GM12878 (cell line): ENCODE measurements at regions not wholly inside any gene's neighbourhood (a gene's known extent, or its start where the extent isn't known, plus 50 kb on each side); places are given as distances from the start of the nearest gene placed in this dataset.

Experiments
- FOXK2 ChIP-seq: fragments of 450-650 bp; IDR thresholded peaks from 2 replicates; pipeline ENCODE4 v1.6.1; 2017; ENCODE audit warnings: mild to moderate bottlenecking, moderate library complexity
- MXI1 ChIP-seq: fragments of 150-350 bp; IDR thresholded peaks from 2 replicates; pipeline ENCODE4 v1.6.1; 2011; ENCODE audit warnings: low read depth, mild to moderate bottlenecking, inconsistent platforms, low read length, improper control_type of control experiment
- POLR2A ChIP-seq: IDR thresholded peaks from 2 replicates; pipeline ENCODE4 v1.6.1; 2011; ENCODE audit warnings: low read depth, mild to moderate bottlenecking, low read length
- TF ChIP-seq, protein P1 (sequence below), 3 experiments: IDR thresholded peaks in 2 of 3; conservative IDR thresholded peaks in 1 of 3; 2 replicates each; pipeline ENCODE4 v1.5.1; 2011; ENCODE audit warnings: low read depth in 3 of 3, low read length in 3 of 3, mild to moderate bottlenecking in 3 of 3, control low read depth in 2 of 3, moderate library complexity in 2 of 3, inconsistent platforms in 1 of 3, mixed read lengths in 1 of 3; ENCODE audit not compliant: control insufficient read depth in 2 of 3, insufficient read depth in 1 of 3; ENCODE audit errors: extremely low read depth in 1 of 3

DNA sequence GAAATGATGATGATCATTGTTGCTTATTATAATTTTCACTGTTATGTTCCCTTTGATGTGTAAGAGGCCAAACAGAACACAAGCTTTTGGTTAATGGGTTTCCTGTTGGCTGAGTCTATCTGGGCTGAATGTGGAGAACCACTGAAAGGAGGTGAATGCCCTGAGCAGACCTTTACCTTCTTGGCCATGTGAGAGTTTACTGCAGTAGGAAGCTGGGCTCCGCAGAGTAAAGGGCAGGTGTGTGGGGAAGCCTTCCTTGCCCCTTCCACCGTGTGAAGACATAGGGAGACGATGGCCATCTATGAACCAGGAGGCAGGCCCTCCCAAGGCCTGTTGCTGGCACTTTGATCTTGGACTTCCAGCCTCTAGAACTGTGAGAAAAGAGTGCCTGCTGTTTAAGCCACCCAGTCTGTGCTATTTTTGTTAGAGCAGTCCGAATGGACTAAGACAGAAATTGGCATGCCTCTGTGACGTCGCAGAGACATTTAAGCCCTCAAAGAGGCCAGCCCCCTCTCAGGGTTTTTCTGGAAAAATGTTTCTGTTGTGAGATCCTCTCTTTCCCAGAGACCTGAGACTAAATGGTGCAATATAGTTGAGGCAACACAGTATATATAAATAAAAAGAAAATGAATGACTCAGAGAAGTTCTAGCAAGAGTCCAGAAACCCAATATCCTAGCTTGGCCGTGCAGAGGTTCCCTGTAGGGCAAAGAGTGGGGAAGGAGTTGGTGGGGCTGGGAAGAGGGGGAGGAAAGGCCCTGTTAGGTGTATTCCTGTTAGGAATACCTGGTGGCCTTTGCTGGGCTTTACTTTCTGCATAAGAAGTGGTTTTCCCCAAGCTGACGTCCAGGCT, 121.9 kb upstream of the LGALSL start:
- TF ChIP-seq MXI1 (no peak), FOXK2 (no peak), POLR2A (no peak)
- TF ChIP-seq, protein P1, sequence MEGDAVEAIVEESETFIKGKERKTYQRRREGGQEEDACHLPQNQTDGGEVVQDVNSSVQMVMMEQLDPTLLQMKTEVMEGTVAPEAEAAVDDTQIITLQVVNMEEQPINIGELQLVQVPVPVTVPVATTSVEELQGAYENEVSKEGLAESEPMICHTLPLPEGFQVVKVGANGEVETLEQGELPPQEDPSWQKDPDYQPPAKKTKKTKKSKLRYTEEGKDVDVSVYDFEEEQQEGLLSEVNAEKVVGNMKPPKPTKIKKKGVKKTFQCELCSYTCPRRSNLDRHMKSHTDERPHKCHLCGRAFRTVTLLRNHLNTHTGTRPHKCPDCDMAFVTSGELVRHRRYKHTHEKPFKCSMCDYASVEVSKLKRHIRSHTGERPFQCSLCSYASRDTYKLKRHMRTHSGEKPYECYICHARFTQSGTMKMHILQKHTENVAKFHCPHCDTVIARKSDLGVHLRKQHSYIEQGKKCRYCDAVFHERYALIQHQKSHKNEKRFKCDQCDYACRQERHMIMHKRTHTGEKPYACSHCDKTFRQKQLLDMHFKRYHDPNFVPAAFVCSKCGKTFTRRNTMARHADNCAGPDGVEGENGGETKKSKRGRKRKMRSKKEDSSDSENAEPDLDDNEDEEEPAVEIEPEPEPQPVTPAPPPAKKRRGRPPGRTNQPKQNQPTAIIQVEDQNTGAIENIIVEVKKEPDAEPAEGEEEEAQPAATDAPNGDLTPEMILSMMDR (IDR thresholded peaks at IDR 0.05 in 2 of 3, conservative IDR thresholded peaks at IDR 0.05 in 1 of 3; ENCODE audit: control insufficient read depth in 2 of 3, extremely low read depth in 1 of 3, insufficient read depth in 1 of 3, low read depth in 3 of 3, low read length in 3 of 3) = no peak
